ENCODE measurements at regions not wholly inside any gene's neighbourhood (a gene's known extent, or its start where the extent isn't known, plus 50 kb on each side); places are given as distances from the start of the nearest gene placed in this dataset.

GRCh38 chr4:184906480-184907097 is 80.8 kb upstream of the ACSL1 start:
- TF ChIP-seq CTCF (IDR thresholded peaks at IDR 0.05; ENCODE audit: low read depth, low read length): no peak
- no peak for TF ChIP-seq EZH2phosphoT487 (IDR thresholded peaks at IDR 0.05; ENCODE audit: low read depth)

Measured in OCI-LY3 (cell line).